HCT116 (cell line): ENCODE measurements at regions not wholly inside any gene's neighbourhood (a gene's known extent, or its start where the extent isn't known, plus 50 kb on each side); places are given as distances from the start of the nearest gene placed in this dataset.

Experiments used
- ATAC-seq: fragments of 200-7000 bp; cut with Tn5 transposase; 2 replicates; pipeline ENCODE4 v1.9.1; 2020; ENCODE audit warnings: mild to moderate bottlenecking, moderate library complexity
- BruUV-seq: library from RNA; stranded (reverse); fragments of 400-500 nt; replicated peaks from 2 replicates; lab custom pipeline; 2021; lab: Mats Ljungman, UMichigan
- CTCF ChIA-PET: fragments of 300-600 bp; sonication (Branson Sonifier 250); formaldehyde crosslinking; loops from one replicate; lab custom pipeline; 2021; ENCODE audit warnings: antibody characterized with exemption; lab: Charles Lee
- POLR2A ChIA-PET: fragments of 300-600, 350-600 bp; sonication (Branson Sonifier 250); formaldehyde crosslinking; loops from one replicate; lab custom pipeline; 2021; ENCODE audit warnings: antibody characterized with exemption; lab: Charles Lee
- RAD21 ChIA-PET, 2 experiments: fragments of 300-600 bp; sonication (Branson Sonifier 250); formaldehyde crosslinking; loops; one replicate each; lab custom pipeline; 2023; ENCODE audit warnings: low total read pairs in 2 of 2; ENCODE audit not compliant: uncharacterized antibody in 2 of 2, unreplicated experiment in 2 of 2, low non-redundant PET in 1 of 2; lab: Charles Lee
- DNase-seq: peaks from one replicate; pipeline ENCODE4 v3.0.0-alpha.2; 2010; ENCODE audit warnings: low read depth, low spot score
- H2AFZ ChIP-seq: fragments of 200-600 bp; shearing (Covaris generic), sonication (generic); 2 replicates; pipeline ENCODE4 v1.6.1; 2017; ENCODE audit warnings: low read depth, mixed run types, mixed read lengths, antibody characterized with exemption, low read length; ENCODE audit not compliant: poor library complexity, severe bottlenecking
- H3K27ac ChIP-seq: 2 replicates; pipeline ENCODE4 v1.5.1; 2012; ENCODE audit warnings: low read depth, low read length
- H3K27me3 ChIP-seq: fragments of 200-600 bp; sonication (generic); 2 replicates; pipeline ENCODE4 v1.6.1; 2016; ENCODE audit warnings: mixed run types, low read length, mixed read lengths; ENCODE audit not compliant: insufficient read depth
- H3K36me3 ChIP-seq, 2 experiments: fragments of 200-500 bp in 1 of 2; fragments of 200-600 bp in 1 of 2; sonication (Bioruptor generic) in 1 of 2; sonication (generic) in 1 of 2; 2 replicates each; pipeline versions ENCODE4 v1.5.1 to v1.6.1; 2014 to 2016; ENCODE audit warnings: low read length in 2 of 2, inconsistent platforms in 1 of 2, mixed read lengths in 1 of 2, mixed run types in 1 of 2; ENCODE audit not compliant: insufficient read depth in 2 of 2, control insufficient read depth in 1 of 2
- H3K4me1 ChIP-seq, 2 experiments: fragments of 200-600 bp in 1 of 2; sonication (generic) in 1 of 2; 2 replicates each; pipeline versions ENCODE4 v1.5.1 to v1.6.1; 2012 to 2017; ENCODE audit warnings: low read length in 2 of 2, inconsistent platforms in 1 of 2, mild to moderate bottlenecking in 1 of 2, mixed read lengths in 1 of 2, mixed run types in 1 of 2, moderate library complexity in 1 of 2; ENCODE audit not compliant: insufficient read depth in 2 of 2, control insufficient read depth in 1 of 2
- H3K4me2 ChIP-seq: fragments of 200-600 bp; sonication (generic); 2 replicates; pipeline ENCODE4 v1.6.1; 2017; ENCODE audit warnings: mixed run types, low read length, mixed read lengths
- H3K4me3 ChIP-seq, 2 experiments: fragments of 200-600 bp in 1 of 2; sonication (generic) in 1 of 2; replicated peaks in 1 of 2; 2 replicates each; pipeline ENCODE4 v1.5.1; 2011 to 2016; ENCODE audit warnings: low read length in 2 of 2, control low read depth in 1 of 2, low read depth in 1 of 2, mild to moderate bottlenecking in 1 of 2, mixed read lengths in 1 of 2, mixed run types in 1 of 2
- H3K79me2 ChIP-seq: fragments of 200-600 bp; sonication (generic); 2 replicates; pipeline ENCODE4 v1.6.1; 2017; ENCODE audit warnings: mild to moderate bottlenecking, mixed run types, low read length, moderate library complexity, mixed read lengths; ENCODE audit not compliant: insufficient read depth
- H3K9ac ChIP-seq: fragments of 200-600 bp; sonication (generic); 2 replicates; pipeline ENCODE4 v1.6.1; 2016; ENCODE audit warnings: low read length, mixed read lengths
- H3K9me2 ChIP-seq: fragments of 200-600 bp; sonication (generic), shearing (Covaris generic); 2 replicates; pipeline ENCODE4 v1.6.1; 2017; ENCODE audit warnings: mixed run types, mild to moderate bottlenecking, moderate library complexity; ENCODE audit not compliant: insufficient read depth
- H3K9me3 ChIP-seq, 2 experiments: fragments of 200-500 bp in 1 of 2; fragments of 200-600 bp in 1 of 2; sonication (Bioruptor generic) in 1 of 2; sonication (generic) in 1 of 2; 2 replicates each; pipeline ENCODE4 v1.6.1; 2014 to 2017; ENCODE audit warnings: low read length in 2 of 2, mixed read lengths in 2 of 2, inconsistent platforms in 1 of 2, low read depth in 1 of 2, mild to moderate bottlenecking in 1 of 2, mixed run types in 1 of 2, moderate library complexity in 1 of 2; ENCODE audit not compliant: control insufficient read depth in 1 of 2, insufficient read depth in 1 of 2
- H4K20me1 ChIP-seq: fragments of 200-600 bp; sonication (generic), shearing (Covaris generic); 2 replicates; pipeline ENCODE4 v1.6.1; 2017; ENCODE audit warnings: mixed run types, mild to moderate bottlenecking, moderate library complexity; ENCODE audit not compliant: insufficient read depth
- CBX3 ChIP-seq: IDR thresholded peaks from 2 replicates; pipeline ENCODE4 v1.6.1; 2012; ENCODE audit warnings: low read depth
- CEBPB ChIP-seq: IDR thresholded peaks from 2 replicates; pipeline ENCODE4 v1.6.1; 2012; ENCODE audit warnings: low read depth
- ELF1 ChIP-seq: IDR thresholded peaks from 2 replicates; pipeline ENCODE4 v1.6.1; 2012; ENCODE audit warnings: low read depth, borderline replicate concordance
- EZH2phosphoT487 ChIP-seq: fragments of 200-600 bp; IDR thresholded peaks from 2 replicates; pipeline ENCODE4 v1.6.1; 2018; ENCODE audit warnings: antibody characterized with exemption, borderline replicate concordance
- FOSL1 ChIP-seq: IDR thresholded peaks from 2 replicates; pipeline ENCODE4 v1.6.1; 2012; ENCODE audit warnings: low read depth
- JUND ChIP-seq: IDR thresholded peaks from 2 replicates; pipeline ENCODE4 v1.6.1; 2012
- POLR2A ChIP-seq: IDR thresholded peaks from 2 replicates; pipeline ENCODE4 v1.7.0; 2011; ENCODE audit warnings: borderline replicate concordance; ENCODE audit not compliant: insufficient read depth, insufficient read length; ENCODE audit errors: extremely low read depth
- SIN3A ChIP-seq: IDR thresholded peaks from 2 replicates; pipeline ENCODE4 v1.6.1; 2012; ENCODE audit warnings: low read depth
- SP1 ChIP-seq: IDR thresholded peaks from 2 replicates; pipeline ENCODE4 v1.6.1; 2012; ENCODE audit warnings: low read depth
- SRF ChIP-seq: IDR thresholded peaks from 2 replicates; pipeline ENCODE4 v1.6.1; 2012; ENCODE audit warnings: low read depth
- TCF7L2 ChIP-seq: IDR thresholded peaks from 2 replicates; pipeline ENCODE4 v1.7.0; 2011; ENCODE audit warnings: borderline replicate concordance, inconsistent platforms; ENCODE audit not compliant: insufficient read depth, insufficient read length; ENCODE audit errors: extremely low read depth
- ZFX ChIP-seq: fragments of 450-650 bp; IDR thresholded peaks from 2 replicates; pipeline ENCODE4 v1.6.1; 2017
- ZNF274 ChIP-seq: fragments of 200-500 bp; sonication (Bioruptor generic); IDR thresholded peaks from 2 replicates; pipeline ENCODE4 v1.6.1; 2014; ENCODE audit warnings: mild to moderate bottlenecking, low read depth, low read length, inconsistent platforms
- intact Hi-C: fragments of 100-400 bp; cut with micrococcal nuclease; formaldehyde crosslinking; loops from 2 replicates; pipeline ENCODE4 v1.10.0; 2022
- TF ChIP-seq, protein P1 (sequence below): IDR thresholded peaks from 2 replicates; pipeline ENCODE4 v1.6.1; 2012; ENCODE audit warnings: low read depth
- TF ChIP-seq, protein P2 (sequence below): IDR thresholded peaks from 2 replicates; pipeline ENCODE4 v1.6.1; 2011; ENCODE audit warnings: mild to moderate bottlenecking, low read length, moderate library complexity; ENCODE audit not compliant: insufficient replicate concordance; ENCODE audit errors: extremely low read depth
- TF ChIP-seq, protein P3 (sequence below), 3 experiments: fragments of 200-600 bp in 1 of 3; sonication (generic) in 1 of 3; IDR thresholded peaks in 2 of 3; conservative IDR thresholded peaks in 1 of 3; 2 replicates each; pipeline ENCODE4 v1.5.1; 2012 to 2017; ENCODE audit warnings: low read depth in 2 of 3, low read length in 2 of 3, antibody characterized with exemption in 1 of 3, borderline replicate concordance in 1 of 3, control low read depth in 1 of 3, mild to moderate bottlenecking in 1 of 3, mixed read lengths in 1 of 3, mixed run types in 1 of 3, moderate library complexity in 1 of 3; ENCODE audit not compliant: insufficient read depth in 1 of 3
- TF ChIP-seq, protein P4 (sequence below): IDR thresholded peaks from 2 replicates; pipeline ENCODE4 v1.6.1; 2012
- TF ChIP-seq, protein P5 (sequence below): IDR thresholded peaks from 2 replicates; pipeline ENCODE4 v1.6.1; 2012

DNA sequence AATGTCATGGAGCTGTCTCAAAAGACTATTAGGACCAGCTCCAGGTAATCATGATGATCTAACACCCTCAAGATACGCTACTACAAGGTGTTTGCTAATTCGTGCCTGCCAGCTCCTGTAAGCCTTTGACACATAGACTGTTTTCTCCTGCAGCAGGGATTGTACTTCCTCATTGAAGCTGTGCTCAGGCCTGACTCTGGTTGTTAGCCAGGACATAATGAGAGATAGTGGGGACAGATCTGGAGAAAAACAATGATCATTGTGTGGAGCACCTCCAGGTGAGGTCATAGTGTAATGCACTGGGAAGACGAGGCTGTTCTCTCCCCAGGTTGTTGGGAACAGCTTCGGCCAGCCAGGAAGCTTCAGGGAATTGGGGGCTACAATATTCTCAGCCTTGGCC, 94.6 kb downstream of the SETD4 start:
- no peak overlapping the region for H3K27ac ChIP-seq
- H3K36me3 ChIP-seq, result no peaks in the 10 kb centered on the region
- intact Hi-C loops, result no loop called here
- ChIA-PET RAD21 (no interaction called here), CTCF (no interaction called here), POLR2A (no interaction called here)
- no peak overlapping the region for H3K9ac ChIP-seq
- no peaks in the 10 kb centered on the region for H3K9me3 ChIP-seq
- H4K20me1 ChIP-seq, result no peaks in the 10 kb centered on the region
- no peaks in the 10 kb centered on the region for H3K4me1 ChIP-seq
- DNase-seq (no peak), ATAC-seq (no peak)
- no peaks in the 10 kb centered on the region for H3K27me3 ChIP-seq
- no peak overlapping the region for H3K4me2 ChIP-seq
- H3K4me3 ChIP-seq, result no peak overlapping the region
- no peak overlapping the region for H2AFZ ChIP-seq
- TF ChIP-seq SP1, result no peak
- TF ChIP-seq, protein P1, sequence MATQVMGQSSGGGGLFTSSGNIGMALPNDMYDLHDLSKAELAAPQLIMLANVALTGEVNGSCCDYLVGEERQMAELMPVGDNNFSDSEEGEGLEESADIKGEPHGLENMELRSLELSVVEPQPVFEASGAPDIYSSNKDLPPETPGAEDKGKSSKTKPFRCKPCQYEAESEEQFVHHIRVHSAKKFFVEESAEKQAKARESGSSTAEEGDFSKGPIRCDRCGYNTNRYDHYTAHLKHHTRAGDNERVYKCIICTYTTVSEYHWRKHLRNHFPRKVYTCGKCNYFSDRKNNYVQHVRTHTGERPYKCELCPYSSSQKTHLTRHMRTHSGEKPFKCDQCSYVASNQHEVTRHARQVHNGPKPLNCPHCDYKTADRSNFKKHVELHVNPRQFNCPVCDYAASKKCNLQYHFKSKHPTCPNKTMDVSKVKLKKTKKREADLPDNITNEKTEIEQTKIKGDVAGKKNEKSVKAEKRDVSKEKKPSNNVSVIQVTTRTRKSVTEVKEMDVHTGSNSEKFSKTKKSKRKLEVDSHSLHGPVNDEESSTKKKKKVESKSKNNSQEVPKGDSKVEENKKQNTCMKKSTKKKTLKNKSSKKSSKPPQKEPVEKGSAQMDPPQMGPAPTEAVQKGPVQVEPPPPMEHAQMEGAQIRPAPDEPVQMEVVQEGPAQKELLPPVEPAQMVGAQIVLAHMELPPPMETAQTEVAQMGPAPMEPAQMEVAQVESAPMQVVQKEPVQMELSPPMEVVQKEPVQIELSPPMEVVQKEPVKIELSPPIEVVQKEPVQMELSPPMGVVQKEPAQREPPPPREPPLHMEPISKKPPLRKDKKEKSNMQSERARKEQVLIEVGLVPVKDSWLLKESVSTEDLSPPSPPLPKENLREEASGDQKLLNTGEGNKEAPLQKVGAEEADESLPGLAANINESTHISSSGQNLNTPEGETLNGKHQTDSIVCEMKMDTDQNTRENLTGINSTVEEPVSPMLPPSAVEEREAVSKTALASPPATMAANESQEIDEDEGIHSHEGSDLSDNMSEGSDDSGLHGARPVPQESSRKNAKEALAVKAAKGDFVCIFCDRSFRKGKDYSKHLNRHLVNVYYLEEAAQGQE, result no peak
- TF ChIP-seq JUND, result no peak
- TF ChIP-seq CEBPB, result no peak
- no peak for TF ChIP-seq ELF1
- no peak for TF ChIP-seq FOSL1
- TF ChIP-seq, protein P2, sequence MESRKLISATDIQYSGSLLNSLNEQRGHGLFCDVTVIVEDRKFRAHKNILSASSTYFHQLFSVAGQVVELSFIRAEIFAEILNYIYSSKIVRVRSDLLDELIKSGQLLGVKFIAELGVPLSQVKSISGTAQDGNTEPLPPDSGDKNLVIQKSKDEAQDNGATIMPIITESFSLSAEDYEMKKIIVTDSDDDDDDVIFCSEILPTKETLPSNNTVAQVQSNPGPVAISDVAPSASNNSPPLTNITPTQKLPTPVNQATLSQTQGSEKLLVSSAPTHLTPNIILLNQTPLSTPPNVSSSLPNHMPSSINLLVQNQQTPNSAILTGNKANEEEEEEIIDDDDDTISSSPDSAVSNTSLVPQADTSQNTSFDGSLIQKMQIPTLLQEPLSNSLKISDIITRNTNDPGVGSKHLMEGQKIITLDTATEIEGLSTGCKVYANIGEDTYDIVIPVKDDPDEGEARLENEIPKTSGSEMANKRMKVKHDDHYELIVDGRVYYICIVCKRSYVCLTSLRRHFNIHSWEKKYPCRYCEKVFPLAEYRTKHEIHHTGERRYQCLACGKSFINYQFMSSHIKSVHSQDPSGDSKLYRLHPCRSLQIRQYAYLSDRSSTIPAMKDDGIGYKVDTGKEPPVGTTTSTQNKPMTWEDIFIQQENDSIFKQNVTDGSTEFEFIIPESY, result no peak
- TF ChIP-seq SIN3A, result no peak
- no peak for TF ChIP-seq SRF
- TF ChIP-seq, protein P3, sequence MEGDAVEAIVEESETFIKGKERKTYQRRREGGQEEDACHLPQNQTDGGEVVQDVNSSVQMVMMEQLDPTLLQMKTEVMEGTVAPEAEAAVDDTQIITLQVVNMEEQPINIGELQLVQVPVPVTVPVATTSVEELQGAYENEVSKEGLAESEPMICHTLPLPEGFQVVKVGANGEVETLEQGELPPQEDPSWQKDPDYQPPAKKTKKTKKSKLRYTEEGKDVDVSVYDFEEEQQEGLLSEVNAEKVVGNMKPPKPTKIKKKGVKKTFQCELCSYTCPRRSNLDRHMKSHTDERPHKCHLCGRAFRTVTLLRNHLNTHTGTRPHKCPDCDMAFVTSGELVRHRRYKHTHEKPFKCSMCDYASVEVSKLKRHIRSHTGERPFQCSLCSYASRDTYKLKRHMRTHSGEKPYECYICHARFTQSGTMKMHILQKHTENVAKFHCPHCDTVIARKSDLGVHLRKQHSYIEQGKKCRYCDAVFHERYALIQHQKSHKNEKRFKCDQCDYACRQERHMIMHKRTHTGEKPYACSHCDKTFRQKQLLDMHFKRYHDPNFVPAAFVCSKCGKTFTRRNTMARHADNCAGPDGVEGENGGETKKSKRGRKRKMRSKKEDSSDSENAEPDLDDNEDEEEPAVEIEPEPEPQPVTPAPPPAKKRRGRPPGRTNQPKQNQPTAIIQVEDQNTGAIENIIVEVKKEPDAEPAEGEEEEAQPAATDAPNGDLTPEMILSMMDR (IDR thresholded peaks at IDR 0.05 in 2 of 3, conservative IDR thresholded peaks at IDR 0.05 in 1 of 3; ENCODE audit: borderline replicate concordance in 1 of 3, insufficient read depth in 1 of 3, low read depth in 2 of 3, low read length in 2 of 3), result no peak
- no peak for TF ChIP-seq EZH2phosphoT487
- TF ChIP-seq TCF7L2, result no peak
- no peak for TF ChIP-seq ZNF274
- no peak for TF ChIP-seq CBX3
- TF ChIP-seq, protein P4, sequence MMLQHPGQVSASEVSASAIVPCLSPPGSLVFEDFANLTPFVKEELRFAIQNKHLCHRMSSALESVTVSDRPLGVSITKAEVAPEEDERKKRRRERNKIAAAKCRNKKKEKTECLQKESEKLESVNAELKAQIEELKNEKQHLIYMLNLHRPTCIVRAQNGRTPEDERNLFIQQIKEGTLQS, result no peak
- TF ChIP-seq, protein P5, sequence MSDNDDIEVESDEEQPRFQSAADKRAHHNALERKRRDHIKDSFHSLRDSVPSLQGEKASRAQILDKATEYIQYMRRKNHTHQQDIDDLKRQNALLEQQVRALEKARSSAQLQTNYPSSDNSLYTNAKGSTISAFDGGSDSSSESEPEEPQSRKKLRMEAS, result no peak
- TF ChIP-seq ZFX, result no peak
- TF ChIP-seq POLR2A, result no peak
- H3K9me2 ChIP-seq, result no peaks in the 10 kb centered on the region
- H3K79me2 ChIP-seq, result no peaks in the 10 kb centered on the region
- no TSS peak for BruUV-seq
